GM04504 (cell line): ENCODE measurements at regions not wholly inside any gene's neighbourhood (a gene's known extent, or its start where the extent isn't known, plus 50 kb on each side); places are given as distances from the start of the nearest gene placed in this dataset.
"Not testable (repeated sequence)": the region's sequence is repeated elsewhere in the genome, so short reads cannot be mapped to it uniquely, and the experiment has no call there.

Source experiments
- DNase-seq: peaks from one replicate; pipeline ENCODE4 v3.0.0-alpha.2; 2012; ENCODE audit warnings: low read depth

DNA sequence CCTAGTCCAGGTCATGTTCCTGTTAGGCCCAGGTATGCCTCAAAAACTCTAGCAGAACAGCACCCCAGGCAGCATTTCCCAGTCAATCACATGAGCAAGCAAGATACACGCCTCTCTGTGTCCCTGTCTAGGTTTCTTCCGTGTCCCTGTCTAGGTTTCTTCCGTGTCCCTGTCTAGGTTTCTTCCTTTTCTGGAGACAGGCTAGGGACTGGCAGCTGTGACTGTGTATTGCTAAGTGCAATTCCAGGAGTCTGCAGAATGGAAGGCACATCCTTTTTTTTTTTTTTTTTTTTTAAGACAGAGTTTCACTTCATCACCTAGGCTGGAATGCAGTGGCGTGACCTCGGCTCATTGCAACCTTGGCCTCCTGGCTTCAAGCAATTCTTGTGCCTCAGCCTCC is 77.6 kb downstream of the SETD4 start:
- no peak for DNase-seq

- DNase-seq = no peak
Observed at GRCh38 chr21:35981514-35982070, 78.7 kb downstream of the SETD4 start.

DNA sequence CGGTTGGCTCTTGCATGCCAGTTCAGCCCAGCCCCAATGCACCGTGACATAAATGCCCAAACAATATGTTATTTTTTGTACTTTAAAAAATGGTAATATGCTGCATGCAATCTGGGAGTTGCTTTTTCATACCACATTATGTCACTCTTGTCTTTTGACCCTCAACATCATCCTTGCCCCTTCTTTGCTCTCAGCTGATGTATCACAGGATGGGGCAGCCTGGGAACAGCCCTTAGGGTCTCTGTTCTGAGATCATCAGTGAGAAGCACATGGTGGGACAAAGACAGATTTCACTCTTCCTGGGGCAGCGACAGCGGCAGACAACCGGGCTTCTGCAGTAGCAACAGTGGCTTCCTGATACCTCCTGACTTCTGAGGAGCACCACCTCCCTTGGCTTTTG is 79.5 kb downstream of the SETD4 start:
- no peak for DNase-seq

- DNase-seq = not testable (repeated sequence)
Observed at GRCh38 chr21:35977860-35978259, 82.5 kb downstream of the SETD4 start.

DNA sequence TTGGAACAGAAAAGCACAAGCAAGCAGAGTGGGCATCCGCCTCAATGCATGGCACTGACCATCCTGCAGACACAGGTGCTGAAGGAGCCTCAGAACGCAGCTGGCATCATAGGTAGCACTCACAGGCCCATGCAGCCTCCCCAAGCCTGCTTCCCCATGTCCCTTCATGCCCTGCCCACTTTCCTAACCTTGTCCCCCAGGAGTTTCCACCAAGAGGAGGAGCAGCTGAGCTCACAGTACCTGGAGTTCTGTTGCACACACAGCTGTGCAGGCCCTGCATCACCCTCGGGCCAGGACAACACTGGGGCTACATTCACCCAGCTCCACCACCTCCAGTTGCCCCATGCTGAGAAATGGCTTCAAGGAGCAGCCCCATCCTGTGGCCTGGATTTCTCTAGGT is 83.4 kb downstream of the SETD4 start:
- no peak for DNase-seq

DNA sequence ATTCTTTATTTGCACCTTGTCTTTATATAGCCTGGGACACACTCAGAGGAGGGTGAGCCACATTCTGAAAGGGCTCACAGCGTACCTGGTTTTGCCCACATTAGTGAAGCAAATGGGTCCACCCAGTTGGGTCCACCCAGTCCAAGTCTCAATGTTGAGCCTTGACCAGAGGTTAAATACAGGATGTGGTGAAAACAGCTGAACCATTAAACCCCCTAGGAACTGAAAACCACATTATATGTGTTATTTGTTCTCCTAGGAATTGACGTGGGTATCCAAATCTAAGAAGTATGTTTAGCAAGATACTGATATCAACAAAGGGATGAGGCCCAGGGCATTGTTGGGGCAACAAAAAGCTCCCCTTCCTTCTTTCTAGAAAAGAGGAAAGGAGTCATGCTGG is 83.8 kb downstream of the SETD4 start:
- no peak for DNase-seq

DNA sequence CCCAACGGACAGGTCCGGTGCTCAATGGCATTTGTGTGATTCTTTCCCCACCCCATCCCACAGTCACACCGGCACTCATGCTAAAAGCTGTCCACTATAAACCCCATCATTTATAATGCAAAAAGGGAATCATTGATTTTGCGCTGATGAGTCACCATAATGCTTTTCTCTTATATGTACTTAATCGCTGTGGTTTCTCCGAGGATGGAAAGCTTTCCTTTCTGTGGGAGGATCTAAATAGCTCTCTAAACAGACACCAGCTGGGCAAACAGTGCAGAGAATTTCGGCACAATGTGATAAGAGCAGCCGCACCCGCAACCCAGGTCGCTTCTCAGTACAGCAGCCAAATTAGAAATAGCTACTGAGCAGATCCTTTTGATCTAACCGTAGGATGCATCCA is 85.6 kb downstream of the SETD4 start:
- no peak for DNase-seq

DNA sequence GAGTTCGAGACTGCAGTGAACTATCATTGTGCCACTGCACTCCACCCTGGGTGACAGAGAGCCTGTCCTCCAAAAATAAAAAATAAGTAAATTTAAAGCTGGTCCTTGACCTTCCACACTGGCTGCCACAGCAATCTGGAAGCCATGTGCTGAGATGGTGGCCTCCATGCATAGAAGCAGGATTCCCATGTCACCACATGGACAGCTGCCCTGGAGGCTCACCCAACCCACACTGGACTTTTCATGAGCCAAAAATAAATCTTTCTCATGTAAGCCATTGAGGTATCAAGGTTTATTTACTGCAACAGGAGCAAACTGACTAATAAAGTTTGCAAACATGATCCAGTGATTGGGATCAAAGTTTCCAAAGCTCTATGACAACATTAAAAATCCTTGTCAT is 88.5 kb downstream of the SETD4 start:
- no peak for DNase-seq

DNA sequence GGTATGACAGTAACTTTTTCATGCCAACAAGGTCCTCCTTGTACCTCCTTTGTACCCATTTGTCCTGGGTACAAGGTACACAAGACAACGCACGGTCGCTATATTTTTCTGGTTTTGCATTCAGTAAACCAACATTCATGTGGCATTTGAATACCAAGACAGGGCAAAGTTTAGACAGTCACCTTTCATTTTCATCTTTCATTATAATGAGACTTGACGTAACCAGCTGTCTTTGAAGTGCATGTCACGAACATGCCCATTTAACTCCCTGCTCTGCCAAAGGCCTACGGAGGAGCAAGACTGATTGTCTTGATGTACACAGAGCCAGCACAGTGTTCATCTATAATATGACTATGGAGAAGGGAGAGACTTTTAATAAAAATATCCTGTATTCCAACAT is 91.0 kb downstream of the SETD4 start:
- DNase-seq = no peak

DNA sequence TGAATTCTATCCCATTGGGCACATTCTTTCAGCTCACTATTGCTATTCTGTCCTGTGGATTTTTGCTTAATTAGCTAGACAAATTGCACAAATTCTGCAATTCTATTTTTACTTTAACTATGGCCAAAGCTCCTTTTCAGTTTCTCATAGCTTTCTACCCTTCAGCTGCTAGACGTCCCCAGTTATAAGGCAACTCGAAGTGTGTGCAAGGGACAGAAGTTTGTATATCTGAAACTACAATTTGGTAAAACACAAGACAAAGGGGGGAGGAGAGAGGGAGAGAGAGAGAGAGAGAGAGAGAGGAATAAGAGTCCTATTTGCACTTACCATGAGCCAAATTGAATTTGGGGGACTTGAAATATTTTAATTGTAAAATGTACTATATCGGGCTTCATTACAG is 91.8 kb downstream of the SETD4 start:
- DNase-seq = no peak

GRCh38 chr21:35965699-35966098 is 94.6 kb downstream of the SETD4 start:
- no peak for DNase-seq

DNA sequence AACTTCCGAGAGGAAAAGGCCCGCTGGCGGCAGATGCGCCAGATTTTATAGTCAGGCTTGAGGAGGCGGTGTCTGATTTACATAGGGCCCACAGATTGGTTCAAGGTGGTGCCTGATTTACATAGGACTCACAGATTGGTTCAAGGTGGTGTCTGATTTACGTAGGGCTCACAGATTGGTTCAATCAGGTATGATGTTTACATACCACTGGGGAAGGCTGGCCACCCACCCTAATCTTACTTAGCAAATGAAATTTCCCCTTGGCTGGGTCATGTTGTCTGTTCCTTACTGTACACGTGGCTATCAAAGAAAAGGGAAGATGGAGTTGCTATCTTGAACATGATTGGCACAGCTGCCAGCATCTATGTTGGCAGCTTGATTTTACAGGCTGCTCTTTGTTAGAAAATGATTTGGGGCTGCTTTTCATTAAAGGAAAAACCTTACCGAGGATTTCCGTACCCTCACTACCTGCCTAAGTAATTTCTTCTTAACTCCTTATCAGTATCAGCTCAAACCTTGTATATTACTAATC is 96.3 kb downstream of the SETD4 start:
- peak; percentile 13 for DNase-seq

- DNase-seq = no peak
Observed at GRCh38 chr21:35962917-35963316, 97.4 kb downstream of the SETD4 start.

GRCh38 chr21:35954066-35954465 is 106.3 kb downstream of the SETD4 start:
- DNase-seq = no peak

DNA sequence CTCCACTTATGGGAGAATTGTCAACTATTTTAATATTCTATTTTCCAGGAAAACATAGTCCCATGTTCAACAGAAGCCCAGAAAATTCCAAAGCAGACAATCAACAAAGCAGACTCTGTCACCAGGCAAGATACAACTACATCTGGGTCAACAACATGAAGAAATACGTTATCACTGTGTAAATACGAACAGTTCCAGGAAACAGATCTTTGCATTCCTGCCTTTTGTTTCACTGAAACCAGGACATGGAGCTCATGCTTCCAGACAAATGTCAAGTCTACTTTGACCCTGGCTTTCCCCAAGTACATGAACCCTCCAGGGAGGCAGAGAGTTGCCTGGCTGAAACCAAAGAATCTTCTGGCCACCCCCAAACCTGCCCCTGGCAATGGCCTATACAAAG is 106.7 kb downstream of the SETD4 start:
- DNase-seq = no peak

GRCh38 chr21:35952651-35953340 is 107.5 kb downstream of the SETD4 start:
- DNase-seq = no peak

DNA sequence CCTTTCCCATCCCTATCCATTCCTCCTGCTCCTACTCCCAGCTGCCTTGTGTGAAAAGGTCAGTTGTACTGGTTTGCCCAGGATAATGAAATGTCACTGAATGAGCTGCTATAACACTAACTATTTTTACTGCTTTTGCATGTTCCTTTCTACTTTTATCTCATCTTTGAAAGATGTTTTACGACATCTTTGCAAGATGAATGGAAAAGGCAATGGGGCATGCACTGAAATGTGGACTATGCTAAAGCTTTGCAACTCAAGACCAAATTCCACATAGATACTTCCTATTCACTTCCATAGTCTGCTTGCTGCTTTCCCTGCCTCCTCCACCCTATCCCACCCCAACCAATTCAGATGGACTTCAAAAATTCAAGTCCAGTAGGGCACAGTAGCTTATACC is 111.3 kb downstream of the SETD4 start:
- DNase-seq = no peak

DNA sequence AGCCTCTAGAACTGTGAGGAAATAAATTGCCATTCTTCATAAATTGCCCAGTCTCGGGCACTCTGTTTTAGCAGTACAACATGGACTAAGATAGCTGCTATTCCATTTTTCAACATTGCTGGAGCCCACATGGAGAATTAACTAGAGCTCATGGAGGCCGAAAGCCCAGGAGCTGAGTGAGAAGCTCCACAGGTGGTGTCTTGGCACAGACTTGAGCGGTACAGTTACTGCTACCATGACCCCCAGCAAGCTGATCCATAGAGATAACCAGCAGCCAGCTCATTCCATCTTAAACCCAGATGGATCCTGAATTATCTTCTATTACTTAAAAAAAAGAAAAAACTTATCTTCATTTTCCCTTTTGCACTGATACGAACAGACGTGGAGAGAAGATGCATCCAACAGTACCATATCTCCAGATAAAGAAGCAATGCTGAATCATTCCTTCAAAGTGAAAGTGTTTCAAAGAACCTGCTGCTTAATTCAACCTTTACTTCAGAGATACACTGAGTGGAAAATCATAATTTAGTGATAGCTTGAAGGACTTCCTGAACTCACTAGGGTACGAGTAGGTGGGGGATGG is 115.1 kb downstream of the SETD4 start:
- DNase-seq = no peak

GRCh38 chr21:35943752-35944151 is 116.6 kb downstream of the SETD4 start:
- no peak for DNase-seq

GRCh38 chr21:35942211-35943144 is 117.8 kb downstream of the SETD4 start:
- DNase-seq = no peak

DNA sequence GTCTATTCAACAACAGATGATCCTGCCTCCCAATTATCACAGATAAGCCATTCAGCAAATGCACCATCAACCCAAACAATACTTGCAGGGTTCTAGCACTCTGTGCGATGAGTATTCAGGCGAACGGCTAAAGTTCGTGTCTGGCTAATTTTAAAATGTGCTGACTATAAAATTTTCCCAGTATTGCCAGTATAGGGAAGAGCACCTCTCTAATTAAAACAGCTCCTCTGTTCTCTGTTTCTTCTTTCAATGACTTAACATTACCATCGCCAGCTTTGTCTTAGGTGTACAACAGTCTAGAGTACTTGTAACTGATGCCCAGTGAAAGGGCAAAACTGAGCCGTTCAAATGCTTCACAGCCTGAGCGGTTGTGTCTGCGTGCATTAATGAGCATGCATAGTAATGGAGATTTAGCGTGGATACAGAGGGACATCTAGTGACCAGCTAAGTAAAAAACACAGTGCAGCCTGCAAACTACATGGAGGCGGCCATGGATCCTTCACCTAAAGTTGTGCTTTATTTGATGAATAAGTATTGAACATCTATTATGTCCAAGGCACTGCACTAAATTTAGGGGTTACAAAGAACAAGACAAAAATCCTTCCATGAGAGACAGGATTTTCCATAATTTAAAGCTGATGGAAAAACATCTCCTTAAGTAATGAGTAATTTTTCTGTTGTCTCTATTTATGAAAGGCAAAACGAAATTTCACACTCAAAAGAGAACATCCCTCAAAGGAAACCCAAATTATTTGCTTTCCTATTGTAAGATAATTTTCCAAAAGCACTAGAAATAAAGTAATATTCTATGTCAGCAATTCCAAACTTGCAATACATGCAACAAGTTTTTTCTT is 120.0 kb downstream of the SETD4 start:
- peak; percentile 59 for DNase-seq

GRCh38 chr21:35938446-35938845 is 121.9 kb downstream of the SETD4 start:
- no peak for DNase-seq
